ENCODE measurements at regions not wholly inside any gene's neighbourhood (a gene's known extent, or its start where the extent isn't known, plus 50 kb on each side); places are given as distances from the start of the nearest gene placed in this dataset.

DNA sequence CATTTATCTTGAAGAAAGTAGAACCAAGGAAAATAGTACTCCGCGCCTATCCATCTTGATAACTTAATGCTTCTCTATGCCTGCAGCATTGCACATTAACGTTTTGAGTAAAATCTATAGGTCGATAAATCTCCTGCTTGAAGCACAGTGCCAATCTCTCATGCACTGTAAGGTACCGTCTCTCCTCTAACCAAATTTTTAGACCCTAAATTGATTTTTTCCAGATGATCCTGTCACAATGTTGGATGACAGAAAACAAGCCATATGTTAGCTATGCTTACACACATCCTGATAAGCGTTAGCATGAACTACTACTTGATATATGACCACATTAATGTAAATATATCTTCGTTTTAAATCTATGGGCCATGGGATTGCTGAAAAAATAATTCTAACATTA is 723.8 kb upstream of the CDH6 start:
- TF ChIP-seq, protein P1, sequence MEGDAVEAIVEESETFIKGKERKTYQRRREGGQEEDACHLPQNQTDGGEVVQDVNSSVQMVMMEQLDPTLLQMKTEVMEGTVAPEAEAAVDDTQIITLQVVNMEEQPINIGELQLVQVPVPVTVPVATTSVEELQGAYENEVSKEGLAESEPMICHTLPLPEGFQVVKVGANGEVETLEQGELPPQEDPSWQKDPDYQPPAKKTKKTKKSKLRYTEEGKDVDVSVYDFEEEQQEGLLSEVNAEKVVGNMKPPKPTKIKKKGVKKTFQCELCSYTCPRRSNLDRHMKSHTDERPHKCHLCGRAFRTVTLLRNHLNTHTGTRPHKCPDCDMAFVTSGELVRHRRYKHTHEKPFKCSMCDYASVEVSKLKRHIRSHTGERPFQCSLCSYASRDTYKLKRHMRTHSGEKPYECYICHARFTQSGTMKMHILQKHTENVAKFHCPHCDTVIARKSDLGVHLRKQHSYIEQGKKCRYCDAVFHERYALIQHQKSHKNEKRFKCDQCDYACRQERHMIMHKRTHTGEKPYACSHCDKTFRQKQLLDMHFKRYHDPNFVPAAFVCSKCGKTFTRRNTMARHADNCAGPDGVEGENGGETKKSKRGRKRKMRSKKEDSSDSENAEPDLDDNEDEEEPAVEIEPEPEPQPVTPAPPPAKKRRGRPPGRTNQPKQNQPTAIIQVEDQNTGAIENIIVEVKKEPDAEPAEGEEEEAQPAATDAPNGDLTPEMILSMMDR (IDR thresholded peaks at IDR 0.05) = no peak
- TF ChIP-seq POLR2A (IDR thresholded peaks at IDR 0.05) = no peak

Measured in testis (tissue), 2 donors.